ENCODE measurements at regions not wholly inside any gene's neighbourhood (a gene's known extent, or its start where the extent isn't known, plus 50 kb on each side); places are given as distances from the start of the nearest gene placed in this dataset.

- TF ChIP-seq CTCF (IDR thresholded peaks at IDR 0.05; ENCODE audit: low read depth, low read length, missing input control) (no peak), JUND (IDR thresholded peaks at IDR 0.05) (no peak), YY1 (IDR thresholded peaks at IDR 0.05) (no peak), HNF4A (conservative IDR thresholded peaks at IDR 0.05) (no peak), TAF1 (conservative IDR thresholded peaks at IDR 0.05) (no peak), RXRA (IDR thresholded peaks at IDR 0.05) (no peak), RAD21 (IDR thresholded peaks at IDR 0.05) (no peak), ATF3 (IDR thresholded peaks at IDR 0.05) (no peak), NR2F2 (IDR thresholded peaks at IDR 0.05) (no peak)
- TF ChIP-seq, protein P1, sequence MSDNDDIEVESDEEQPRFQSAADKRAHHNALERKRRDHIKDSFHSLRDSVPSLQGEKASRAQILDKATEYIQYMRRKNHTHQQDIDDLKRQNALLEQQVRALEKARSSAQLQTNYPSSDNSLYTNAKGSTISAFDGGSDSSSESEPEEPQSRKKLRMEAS (IDR thresholded peaks at IDR 0.05), result no peak
- TF ChIP-seq, protein P2, sequence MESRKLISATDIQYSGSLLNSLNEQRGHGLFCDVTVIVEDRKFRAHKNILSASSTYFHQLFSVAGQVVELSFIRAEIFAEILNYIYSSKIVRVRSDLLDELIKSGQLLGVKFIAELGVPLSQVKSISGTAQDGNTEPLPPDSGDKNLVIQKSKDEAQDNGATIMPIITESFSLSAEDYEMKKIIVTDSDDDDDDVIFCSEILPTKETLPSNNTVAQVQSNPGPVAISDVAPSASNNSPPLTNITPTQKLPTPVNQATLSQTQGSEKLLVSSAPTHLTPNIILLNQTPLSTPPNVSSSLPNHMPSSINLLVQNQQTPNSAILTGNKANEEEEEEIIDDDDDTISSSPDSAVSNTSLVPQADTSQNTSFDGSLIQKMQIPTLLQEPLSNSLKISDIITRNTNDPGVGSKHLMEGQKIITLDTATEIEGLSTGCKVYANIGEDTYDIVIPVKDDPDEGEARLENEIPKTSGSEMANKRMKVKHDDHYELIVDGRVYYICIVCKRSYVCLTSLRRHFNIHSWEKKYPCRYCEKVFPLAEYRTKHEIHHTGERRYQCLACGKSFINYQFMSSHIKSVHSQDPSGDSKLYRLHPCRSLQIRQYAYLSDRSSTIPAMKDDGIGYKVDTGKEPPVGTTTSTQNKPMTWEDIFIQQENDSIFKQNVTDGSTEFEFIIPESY (IDR thresholded peaks at IDR 0.05), result no peak
- TF ChIP-seq, protein P3, sequence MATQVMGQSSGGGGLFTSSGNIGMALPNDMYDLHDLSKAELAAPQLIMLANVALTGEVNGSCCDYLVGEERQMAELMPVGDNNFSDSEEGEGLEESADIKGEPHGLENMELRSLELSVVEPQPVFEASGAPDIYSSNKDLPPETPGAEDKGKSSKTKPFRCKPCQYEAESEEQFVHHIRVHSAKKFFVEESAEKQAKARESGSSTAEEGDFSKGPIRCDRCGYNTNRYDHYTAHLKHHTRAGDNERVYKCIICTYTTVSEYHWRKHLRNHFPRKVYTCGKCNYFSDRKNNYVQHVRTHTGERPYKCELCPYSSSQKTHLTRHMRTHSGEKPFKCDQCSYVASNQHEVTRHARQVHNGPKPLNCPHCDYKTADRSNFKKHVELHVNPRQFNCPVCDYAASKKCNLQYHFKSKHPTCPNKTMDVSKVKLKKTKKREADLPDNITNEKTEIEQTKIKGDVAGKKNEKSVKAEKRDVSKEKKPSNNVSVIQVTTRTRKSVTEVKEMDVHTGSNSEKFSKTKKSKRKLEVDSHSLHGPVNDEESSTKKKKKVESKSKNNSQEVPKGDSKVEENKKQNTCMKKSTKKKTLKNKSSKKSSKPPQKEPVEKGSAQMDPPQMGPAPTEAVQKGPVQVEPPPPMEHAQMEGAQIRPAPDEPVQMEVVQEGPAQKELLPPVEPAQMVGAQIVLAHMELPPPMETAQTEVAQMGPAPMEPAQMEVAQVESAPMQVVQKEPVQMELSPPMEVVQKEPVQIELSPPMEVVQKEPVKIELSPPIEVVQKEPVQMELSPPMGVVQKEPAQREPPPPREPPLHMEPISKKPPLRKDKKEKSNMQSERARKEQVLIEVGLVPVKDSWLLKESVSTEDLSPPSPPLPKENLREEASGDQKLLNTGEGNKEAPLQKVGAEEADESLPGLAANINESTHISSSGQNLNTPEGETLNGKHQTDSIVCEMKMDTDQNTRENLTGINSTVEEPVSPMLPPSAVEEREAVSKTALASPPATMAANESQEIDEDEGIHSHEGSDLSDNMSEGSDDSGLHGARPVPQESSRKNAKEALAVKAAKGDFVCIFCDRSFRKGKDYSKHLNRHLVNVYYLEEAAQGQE (IDR thresholded peaks at IDR 0.05), result no peak
Measured at GRCh38 chr14:105711841-105712460, 185.6 kb downstream of the TMEM121 start.
